ENCODE measurements at regions not wholly inside any gene's neighbourhood (a gene's known extent, or its start where the extent isn't known, plus 50 kb on each side); places are given as distances from the start of the nearest gene placed in this dataset.
"Not testable (repeated sequence)": the region's sequence is repeated elsewhere in the genome, so short reads cannot be mapped to it uniquely, and the experiment has no call there.

- no peak overlapping the region for H3K4me3 ChIP-seq (ENCODE audit: low read depth, low read length)
- TF ChIP-seq CTCF (IDR thresholded peaks at IDR 0.05; ENCODE audit: low read depth, low read length) = no peak
Measured at GRCh38 chr2:19171409-19171808, 187.0 kb downstream of the OSR1 start.

- no peak for TF ChIP-seq CTCF (IDR thresholded peaks at IDR 0.05; ENCODE audit: low read depth, low read length)
- H3K4me3 ChIP-seq (ENCODE audit: low read depth, low read length) = no peak overlapping the region
Measured at GRCh38 chr2:19169134-19169768, 189.2 kb downstream of the OSR1 start.

- not testable (repeated sequence) for H3K4me3 ChIP-seq (ENCODE audit: low read depth, low read length)
Measured at GRCh38 chr2:19164099-19164498, 194.3 kb downstream of the OSR1 start.

GRCh38 chr2:19158896-19159295 is 199.5 kb downstream of the OSR1 start:
- H3K4me3 ChIP-seq (ENCODE audit: low read depth, low read length) = no peak overlapping the region
- no peak for TF ChIP-seq CTCF (IDR thresholded peaks at IDR 0.05; ENCODE audit: low read depth, low read length)

- H3K4me3 ChIP-seq (ENCODE audit: low read depth, low read length) = no peak overlapping the region
- no peak for TF ChIP-seq CTCF (IDR thresholded peaks at IDR 0.05; ENCODE audit: low read depth, low read length)
Measured at GRCh38 chr2:19158211-19158610, 200.2 kb downstream of the OSR1 start.

GRCh38 chr2:19156646-19157045 is 201.8 kb downstream of the OSR1 start:
- no peak for TF ChIP-seq CTCF (IDR thresholded peaks at IDR 0.05; ENCODE audit: low read depth, low read length)
- no peak overlapping the region for H3K4me3 ChIP-seq (ENCODE audit: low read depth, low read length)

GRCh38 chr2:19150726-19151125 is 207.7 kb downstream of the OSR1 start:
- H3K4me3 ChIP-seq (ENCODE audit: low read depth, low read length) = no peak overlapping the region
- no peak for TF ChIP-seq CTCF (IDR thresholded peaks at IDR 0.05; ENCODE audit: low read depth, low read length)

- H3K4me3 ChIP-seq (ENCODE audit: low read depth, low read length) = no peak overlapping the region
- no peak for TF ChIP-seq CTCF (IDR thresholded peaks at IDR 0.05; ENCODE audit: low read depth, low read length)
Measured at GRCh38 chr2:19146867-19147266, 211.6 kb downstream of the OSR1 start.
